AG10803 (cell line): ENCODE measurements at regions not wholly inside any gene's neighbourhood (a gene's known extent, or its start where the extent isn't known, plus 50 kb on each side); places are given as distances from the start of the nearest gene placed in this dataset.

Experiments used
- DNase-seq: peaks from one replicate; pipeline ENCODE4 v3.0.0; 2010; ENCODE audit warnings: low read depth
- H3K4me3 ChIP-seq: 2 replicates; pipeline ENCODE4 v1.5.1; 2011; ENCODE audit warnings: mild to moderate bottlenecking, low read length, control low read depth
- CTCF ChIP-seq: conservative IDR thresholded peaks from 2 replicates; pipeline ENCODE4 v1.5.1; 2011; ENCODE audit warnings: mild to moderate bottlenecking, low read length, control low read depth, inconsistent platforms

GRCh38 chr10:123952099-123952498 is 60.5 kb upstream of the CPXM2 start:
- no peak overlapping the region for H3K4me3 ChIP-seq
- TF ChIP-seq CTCF, result no peak
- no peak for DNase-seq

DNA sequence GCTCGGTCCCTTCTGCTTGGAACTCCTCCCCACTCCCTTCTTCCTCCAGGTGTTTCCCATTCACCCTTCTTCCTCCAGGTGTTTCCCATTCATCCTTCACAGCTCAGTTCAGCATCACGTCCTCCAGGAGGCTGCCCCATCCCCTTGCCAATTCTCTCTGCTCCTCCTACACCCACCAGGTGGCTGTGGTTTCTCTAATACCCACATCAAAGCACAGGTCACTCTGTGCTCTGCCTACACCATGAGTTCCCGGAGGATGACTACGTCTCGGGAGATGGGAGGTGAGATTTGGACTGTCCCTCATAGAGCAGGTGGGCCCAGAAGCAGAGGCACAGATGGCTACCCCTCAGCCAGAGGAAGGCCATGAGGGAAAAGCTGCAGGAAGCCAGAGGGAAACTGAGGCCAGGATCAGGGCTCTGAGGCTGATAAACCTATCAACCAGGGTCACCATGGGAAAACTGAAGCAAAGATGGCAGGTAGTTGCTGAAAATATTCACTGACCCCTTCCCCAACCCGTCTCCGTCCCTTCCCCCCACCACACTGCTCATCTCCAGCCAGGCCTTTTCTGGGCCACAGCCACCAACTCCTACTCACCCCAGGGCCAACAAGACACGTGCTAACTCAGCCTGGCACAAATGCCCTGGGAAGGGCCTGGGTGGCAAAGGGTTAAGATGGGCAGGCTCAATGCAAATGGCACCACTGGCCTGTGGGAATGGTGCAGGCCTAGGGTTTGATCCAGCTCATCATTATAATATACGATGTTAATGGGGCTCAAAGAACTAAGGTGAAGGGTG is 56.6 kb upstream of the CPXM2 start:
- TF ChIP-seq CTCF, result no peak
- no peak overlapping the region for H3K4me3 ChIP-seq
- no peak for DNase-seq

DNA sequence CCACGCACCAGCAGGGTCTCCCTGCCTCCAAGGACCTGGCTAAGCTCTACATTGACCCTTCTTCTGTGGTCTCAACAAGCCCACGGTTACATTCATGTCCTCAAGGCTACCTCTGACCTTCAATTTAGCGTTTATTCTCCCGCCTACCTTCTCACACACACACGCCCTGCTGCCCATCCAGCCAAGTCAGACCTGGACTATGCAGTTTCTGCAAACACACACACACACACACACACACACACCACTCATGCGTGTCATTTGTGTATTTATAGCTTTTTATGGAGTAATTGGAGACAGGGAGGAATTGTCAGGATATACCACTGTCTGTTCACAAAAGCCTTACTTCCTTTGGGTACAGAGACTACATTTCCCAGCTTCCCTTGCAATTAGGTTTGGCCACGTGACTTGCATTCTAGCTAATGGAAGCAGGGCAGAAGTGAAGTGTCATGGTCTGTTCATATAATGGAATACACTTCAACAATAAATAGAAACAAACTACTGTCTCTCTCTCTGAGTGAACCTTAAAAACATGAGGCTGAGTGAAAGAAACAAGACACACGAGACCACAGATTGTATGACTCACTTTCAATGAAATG is 53.8 kb upstream of the CPXM2 start:
- TF ChIP-seq CTCF, result no peak
- H3K4me3 ChIP-seq, result no peak overlapping the region
- DNase-seq, result peak; percentile 74

DNA sequence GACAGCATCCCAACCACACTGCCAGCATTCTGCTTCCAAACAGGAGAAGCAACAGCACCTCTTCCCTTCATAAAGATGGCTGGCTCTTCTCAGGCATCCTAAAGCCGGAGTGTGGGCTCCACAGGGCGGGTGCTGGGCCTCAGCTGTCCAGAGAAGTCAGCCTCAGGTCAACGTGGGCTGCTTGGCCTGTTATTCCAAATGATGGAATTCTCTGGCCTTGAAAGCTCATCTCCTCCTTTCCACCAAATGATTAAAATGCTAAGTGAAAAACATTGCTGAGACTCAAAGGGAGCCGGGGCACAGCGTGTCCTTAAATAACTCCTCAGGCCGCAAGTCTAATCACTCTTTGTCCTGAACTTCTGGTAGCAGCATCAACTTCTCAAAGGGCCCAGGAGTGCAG is 53.1 kb upstream of the CPXM2 start:
- DNase-seq, result no peak
- H3K4me3 ChIP-seq, result no peak overlapping the region
- TF ChIP-seq CTCF, result no peak

DNA sequence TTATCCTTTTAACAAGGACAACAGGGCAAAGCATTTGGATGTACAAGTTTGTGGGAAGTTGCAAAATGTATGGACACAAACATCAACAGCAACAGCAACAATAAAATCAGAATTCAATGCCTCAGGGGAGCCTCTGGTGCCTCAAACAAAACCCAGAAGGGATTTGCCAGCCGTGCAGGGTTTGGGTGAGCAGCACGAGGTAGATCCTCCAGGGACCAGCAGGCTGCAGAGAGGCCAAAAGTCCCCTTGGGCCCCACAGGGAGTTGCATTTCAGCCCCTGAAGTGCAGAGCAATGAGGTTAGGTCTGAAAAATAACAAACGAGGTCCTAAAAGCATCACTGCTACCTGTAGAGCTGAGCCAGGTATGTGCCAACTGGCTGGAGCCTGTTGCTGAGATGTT is 51.7 kb upstream of the CPXM2 start:
- DNase-seq, result no peak
- no peak for TF ChIP-seq CTCF
- H3K4me3 ChIP-seq, result no peak overlapping the region

DNA sequence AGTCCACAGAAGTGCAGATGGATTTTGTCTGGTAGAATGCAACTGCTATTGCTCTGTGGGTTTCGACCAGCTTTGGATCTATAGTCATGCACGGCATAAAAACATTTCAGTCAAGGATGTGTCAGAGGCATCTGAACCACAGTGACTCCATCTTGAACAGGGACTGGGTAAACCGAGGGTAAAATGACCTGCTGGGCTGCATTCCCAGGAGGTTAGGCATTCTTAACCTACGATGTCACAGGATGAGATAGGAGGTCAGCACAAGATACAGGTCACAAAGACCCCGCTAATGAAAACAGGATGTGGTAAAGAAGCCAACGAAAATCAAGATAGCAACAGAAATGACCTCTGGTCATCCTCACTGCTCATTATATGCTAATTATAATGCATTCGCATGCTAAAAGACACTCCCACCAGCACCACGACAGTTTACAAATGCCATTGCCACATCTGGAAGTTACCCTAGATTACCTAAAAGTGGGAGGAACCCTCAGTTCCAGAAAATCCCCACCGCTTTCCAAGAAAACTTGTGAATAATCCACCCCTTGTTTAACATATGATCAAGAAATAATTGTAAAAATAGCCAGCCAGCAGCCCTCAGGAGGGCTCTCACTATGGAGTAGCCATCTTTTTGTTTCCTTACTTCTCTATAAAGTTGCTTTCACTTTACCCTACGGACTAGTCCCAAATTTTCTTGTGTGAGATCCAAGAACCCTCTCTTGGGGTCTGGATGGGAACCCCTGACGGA is 50.7 kb upstream of the CPXM2 start:
- no peak for DNase-seq
- H3K4me3 ChIP-seq, result no peak overlapping the region
- no peak for TF ChIP-seq CTCF
